GM19238 (cell line): ENCODE measurements at regions not wholly inside any gene's neighbourhood (a gene's known extent, or its start where the extent isn't known, plus 50 kb on each side); places are given as distances from the start of the nearest gene placed in this dataset.
"Not testable (repeated sequence)": the region's sequence is repeated elsewhere in the genome, so short reads cannot be mapped to it uniquely, and the experiment has no call there.

Source experiments
- DNase-seq: peaks from one replicate; pipeline ENCODE4 v3.0.0; 2011; ENCODE audit warnings: low spot score; ENCODE audit not compliant: insufficient read length

DNA sequence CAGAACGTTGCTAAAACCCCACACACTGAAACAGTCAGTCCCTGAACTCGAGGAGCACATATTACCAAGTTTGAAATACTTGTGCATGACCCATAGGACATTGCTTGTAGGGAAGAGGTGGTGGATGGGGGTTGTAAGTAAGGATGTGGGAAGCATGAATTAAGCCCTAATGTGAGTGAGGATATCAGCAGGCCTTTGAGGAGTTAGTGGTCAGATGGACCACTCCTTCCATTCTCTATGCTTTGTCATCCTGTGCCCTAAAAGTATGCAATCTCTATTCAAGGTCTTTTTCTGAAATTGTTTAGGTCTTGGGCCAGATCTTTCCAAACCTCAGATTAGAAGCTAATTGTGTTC, 70.9 kb upstream of the SAMSN1 start:
- no peak for DNase-seq

DNA sequence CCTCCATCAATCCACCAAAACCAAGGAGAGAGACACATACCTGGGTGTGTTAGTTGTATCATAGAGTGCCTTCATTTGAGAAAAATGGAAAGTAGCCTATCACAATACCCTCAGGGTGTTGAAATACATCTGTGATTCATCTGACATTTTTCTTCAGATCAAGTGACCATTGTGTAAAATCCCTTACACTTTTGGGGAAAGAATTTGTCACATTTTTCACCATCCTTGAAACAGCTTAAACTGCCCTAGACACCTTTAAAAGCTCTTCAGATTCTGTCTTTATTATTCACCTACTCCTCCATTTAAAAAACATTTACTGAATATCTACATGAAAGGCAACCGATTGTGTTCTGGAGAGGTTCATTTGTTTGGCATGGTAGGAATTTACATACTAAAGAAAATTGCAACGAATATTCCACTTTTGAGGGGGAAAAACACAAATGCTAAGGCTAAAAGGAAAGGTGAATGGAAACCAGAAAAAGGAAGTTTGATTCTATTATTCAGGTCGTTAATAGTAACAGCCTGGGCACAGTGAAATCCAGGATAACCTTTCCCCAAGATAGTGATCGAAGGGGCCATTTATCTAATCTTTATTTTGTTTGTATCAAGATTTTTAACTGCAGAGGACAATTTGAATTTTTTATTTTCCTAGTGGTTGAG, 70.4 kb upstream of the SAMSN1 start:
- no peak for DNase-seq

DNA sequence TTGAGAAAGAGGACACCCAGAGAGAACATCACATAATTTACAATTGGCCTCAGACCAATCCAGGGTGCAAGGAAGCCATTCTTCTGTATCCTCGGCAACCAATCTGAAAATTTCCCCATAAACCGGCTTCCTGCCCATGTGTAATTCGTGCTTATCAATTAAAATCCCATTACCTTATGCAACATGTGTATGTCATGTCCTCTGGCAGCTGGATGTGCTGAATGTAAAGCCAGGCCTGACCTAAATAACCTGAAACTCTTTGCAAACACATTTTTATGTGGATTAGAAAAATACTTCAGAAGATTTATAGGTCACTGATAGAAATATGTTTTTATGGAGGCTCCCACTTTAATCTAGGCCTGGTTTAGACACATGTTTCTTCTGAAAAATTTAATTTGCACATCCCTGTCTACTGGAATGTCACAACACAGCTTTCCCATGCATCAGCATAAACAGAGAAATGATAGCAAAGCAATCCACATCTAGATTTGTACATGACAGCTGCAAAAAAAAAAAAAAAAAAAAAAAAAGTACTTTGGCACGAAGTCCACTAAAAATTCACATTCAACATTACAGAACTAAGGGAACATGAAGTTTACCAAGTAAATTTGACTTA, 69.4 kb upstream of the SAMSN1 start:
- DNase-seq, result no peak

DNA sequence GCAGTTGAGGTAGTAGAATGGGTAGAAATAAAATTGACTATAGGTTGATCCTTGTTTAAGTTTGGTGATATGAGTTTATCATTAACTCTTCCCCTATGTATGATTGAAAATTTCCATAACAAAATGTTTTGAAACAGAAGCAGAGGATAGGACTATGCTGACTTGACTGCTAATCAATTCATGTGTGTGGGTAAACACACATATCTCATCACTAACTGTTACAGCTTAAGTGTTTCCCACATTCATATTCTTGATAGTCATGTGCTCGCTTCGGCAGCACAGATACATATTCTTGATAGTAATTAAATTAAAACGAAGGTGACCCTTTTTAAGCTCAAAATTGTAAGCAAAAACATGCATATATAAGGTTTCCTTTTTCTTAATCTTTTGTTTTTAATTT, 68.2 kb upstream of the SAMSN1 start:
- DNase-seq, result no peak

DNA sequence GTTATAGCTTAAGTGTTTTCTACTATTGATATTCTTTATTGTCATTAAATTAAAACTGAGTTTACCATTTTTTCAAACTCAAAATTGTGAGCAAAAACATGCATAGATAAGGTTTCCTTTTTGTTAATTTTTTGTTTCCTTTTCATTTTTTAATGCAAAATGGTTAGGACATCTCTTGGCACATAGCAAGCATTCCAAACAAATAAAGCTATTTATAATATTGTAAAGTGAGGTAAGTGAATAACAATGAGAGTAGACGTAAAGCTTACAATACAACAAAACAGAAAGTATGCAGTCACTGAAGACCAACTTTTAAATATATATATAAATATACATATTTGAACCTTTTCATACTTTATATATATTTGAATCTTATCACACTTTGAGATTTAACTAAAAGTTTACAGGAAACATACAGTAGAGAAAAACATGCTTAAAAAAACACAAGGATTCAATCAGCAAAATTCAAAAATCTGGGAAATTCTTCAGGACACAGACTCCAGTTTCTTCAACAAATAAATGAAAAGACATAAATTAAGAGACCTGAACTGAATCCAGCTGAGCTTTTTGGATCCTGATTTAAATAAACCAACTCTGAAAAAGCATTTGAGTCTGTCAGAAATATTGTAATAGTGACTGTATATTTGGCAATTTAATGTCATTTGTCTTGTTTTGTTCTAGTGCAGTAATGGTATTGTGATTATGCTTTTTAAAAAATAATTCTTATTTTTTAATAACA, 67.5 kb upstream of the SAMSN1 start:
- DNase-seq, result no peak

DNA sequence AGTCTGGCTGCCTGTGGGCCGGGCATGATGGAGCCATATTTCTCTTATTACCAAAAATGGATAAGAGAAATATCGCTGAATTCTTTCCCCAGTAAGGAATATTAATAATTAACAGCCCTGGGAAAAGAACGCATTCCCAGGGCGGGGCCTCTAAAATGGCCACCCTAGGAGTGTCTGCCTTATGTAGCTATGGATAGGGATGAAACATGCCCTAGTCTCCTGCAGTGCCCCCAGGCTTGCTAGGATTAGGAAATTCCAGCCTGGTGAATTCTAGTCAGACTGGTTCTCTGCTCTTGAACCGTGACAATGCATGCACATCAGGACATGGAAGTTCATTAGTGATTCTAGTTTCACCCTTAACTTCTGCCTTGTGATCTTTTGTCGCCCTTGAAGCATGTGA, 64.0 kb upstream of the SAMSN1 start:
- DNase-seq, result not testable (repeated sequence)

DNA sequence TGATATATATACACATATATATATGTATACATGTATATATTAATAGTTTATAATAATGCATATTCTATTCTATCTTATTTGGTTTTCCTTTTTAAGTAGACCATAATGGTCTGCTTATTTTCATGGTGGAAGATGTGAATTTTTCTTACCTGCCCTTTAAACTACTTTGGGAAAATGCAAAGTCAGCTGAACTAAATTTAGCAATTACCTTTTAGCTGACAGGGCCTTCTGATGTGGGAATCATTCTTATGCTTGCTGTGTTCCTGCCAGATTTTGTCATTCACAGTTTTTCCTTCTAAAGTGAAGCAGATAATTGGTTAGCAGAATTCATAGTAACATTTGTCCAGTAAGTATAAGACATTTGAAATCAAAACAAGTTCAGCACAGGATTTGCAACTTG, 63.2 kb upstream of the SAMSN1 start:
- no peak for DNase-seq

DNA sequence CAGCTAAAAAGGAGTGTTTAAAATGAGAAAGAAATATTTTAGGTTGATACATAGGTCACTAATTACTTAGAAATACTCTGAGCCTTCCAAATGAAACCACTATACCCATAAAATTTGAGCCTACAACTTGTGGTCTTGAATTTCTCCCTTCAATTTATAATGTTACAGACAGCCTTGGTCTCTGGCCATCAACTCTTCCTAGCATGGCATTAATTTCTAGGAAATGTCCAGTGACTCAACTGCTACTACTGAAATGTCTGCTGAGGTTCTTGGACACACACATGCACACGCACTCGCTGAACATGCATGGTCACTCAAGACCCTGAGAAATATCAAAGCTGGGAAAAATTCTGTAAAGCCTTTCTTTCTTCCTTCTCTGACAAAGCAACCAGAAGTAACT, 61.1 kb upstream of the SAMSN1 start:
- DNase-seq, result no peak

DNA sequence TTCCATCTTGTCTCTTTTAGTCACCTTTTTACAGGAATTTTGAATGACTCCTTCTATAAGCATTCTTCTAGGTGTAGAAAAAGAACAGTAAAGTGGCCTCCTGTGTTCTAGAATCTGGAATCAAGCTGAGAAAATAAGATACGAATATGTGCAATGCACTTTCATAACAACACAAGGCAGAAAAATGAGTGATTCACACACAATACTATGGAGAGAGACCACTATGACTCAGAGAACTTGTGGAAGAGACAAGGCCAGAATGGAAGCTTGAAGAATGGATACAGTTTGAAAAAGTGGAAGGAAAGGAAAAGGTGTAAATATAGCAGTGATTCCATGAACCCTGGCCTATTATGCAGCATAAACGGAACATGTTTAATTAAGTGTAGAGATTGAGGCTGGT, 57.1 kb upstream of the SAMSN1 start:
- DNase-seq, result no peak

DNA sequence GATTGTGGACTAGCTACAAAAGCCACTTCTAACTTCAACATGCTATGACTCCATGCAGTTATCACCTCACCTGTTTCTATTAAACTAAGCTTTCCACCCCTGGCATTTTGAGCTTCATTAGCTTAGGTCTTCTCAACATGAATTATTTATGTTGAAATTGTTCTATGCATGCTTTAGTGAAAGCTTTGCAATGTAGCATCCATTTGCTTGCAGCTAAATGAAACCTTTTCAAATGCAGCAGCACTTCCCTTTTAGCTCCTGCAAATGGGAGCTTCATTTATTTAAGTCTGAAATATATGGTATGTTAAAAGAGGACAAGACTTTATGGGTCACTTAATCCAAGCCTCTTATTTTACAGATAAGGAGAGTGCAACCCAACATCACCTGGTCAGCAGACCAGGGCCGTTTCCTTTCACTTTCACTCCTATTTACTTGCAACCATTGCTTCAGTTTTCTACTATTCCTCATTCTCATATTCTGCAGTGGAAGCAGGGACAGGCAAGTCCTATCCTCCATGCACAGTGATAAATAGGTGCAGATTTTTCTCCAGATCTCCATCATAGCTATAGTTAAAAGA, 56.4 kb upstream of the SAMSN1 start:
- DNase-seq, result no peak

DNA sequence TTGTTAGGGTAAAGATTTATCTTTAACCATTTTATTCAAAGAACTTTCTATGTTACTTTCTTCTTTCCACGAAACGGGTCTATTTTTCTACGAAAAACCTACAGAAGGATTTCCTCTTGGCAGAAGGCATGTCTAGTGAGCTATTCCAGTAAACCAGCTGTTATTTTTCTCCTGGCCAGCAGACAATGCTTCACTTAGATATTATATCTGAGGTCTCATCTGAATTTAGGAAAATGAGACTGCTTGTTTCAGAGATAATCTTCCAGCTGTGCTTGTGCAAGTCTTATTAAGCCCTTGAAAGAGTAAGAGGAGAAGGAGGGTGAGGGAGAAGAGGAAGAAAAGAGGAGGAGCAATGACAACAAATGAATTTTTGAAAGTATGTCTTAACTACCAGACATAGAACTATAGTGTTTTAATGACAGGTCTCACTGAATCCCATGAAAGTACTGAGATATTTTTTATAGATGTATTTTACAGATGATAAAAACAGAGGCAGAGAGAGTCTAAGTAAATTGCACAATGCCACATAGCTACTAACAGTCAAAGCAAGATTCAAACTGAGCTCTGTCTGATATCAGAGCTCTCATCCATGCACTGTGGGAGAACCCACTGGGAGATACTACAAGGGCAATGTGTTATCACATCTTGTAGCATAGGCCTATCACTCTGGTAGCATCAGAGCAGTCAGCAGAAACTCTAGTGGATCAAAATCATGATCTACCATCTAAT, 54.6 kb upstream of the SAMSN1 start:
- no peak for DNase-seq

DNA sequence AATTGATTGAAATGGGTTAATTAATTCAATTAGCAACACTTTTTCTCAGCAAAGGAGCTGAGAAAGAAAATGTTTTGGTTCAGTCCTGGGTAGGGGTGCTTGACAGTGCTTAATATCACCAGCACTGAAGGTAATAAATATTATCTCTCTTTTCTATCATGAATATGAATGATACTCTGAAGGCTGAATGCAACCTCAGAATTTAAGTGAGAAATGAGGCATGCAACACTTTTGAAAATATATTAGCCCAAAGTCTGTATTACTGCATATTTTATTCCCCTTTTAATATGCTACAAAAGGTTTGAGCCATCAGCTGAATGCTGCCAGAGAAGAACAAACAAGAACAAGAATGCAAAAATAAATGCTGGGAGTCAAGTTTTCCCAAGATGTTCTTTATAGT, 52.0 kb upstream of the SAMSN1 start:
- no peak for DNase-seq
